ENCODE measurements at regions not wholly inside any gene's neighbourhood (a gene's known extent, or its start where the extent isn't known, plus 50 kb on each side); places are given as distances from the start of the nearest gene placed in this dataset.

DNA sequence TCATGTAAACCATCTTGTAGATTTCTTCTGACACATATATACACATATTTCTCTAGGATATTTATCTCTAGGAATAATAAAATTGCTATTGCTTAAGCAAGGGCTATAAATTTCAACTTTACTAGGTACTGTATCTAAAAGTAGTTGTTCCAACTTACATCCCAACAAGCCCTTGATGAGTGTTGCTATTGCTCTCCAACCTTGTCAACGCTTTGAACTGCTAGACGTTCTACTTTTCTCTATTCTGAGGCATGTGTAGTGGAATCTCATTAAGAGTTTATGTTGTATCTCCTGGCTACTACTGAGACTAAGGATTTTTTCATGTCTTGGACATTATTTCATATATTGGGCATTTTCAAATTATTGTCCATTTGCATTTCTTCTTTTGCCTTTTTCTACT is 321.5 kb upstream of the SOX5 start:
- no peaks in the 10 kb centered on the region for H3K36me3 ChIP-seq (ENCODE audit: insufficient read depth, low read length)

DNA sequence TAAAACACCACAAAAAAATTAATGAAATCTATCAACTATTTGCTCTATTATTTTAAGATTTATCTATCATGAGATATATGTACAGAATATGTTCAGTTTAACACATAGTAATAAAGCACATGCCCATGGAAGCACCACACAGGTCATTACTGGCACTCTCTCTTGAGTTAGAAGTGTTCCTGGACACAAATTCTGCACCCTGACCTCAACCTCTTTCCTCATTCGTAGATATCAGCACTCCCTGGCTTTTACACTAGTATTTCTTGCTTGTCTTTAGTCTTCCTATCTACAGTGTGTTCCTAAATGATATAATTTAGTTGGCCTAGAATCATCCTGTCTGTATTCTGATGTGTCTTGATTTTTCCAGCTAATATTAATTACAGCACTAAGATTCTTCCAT is 321.0 kb upstream of the SOX5 start:
- Histone ChIP-seq H3K9me2 (ENCODE audit: low read depth, low read length) (no peaks in the 10 kb centered on the region), H2AFZ (ENCODE audit: low read length) (no peak overlapping the region), H4K20me1 (ENCODE audit: insufficient read depth, low read length) (no peaks in the 10 kb centered on the region), H3K27me3 (ENCODE audit: insufficient read depth, low read length) (no peaks in the 10 kb centered on the region), H3K4me1 (ENCODE audit: insufficient read depth, low read length, severe bottlenecking) (no peaks in the 10 kb centered on the region), H3K79me2 (ENCODE audit: insufficient read depth, low read length) (no peaks in the 10 kb centered on the region), H3F3A (ENCODE audit: insufficient read depth, low read length) (no peaks in the 10 kb centered on the region), H3K4me3 (ENCODE audit: low read depth, low read length, poor library complexity, severe bottlenecking) (no peak overlapping the region), H3K4me2 (ENCODE audit: low read length) (no peak overlapping the region), H3K36me3 (ENCODE audit: insufficient read depth, low read length) (no peaks in the 10 kb centered on the region), H3K27ac (ENCODE audit: low read depth, low read length, poor library complexity, severe bottlenecking) (no peak overlapping the region), H3K9ac (ENCODE audit: low read length) (no peak overlapping the region), H3K9me3 (ENCODE audit: low read length) (no peaks in the 10 kb centered on the region)
- TF ChIP-seq EZH2 (IDR thresholded peaks at IDR 0.05; ENCODE audit: borderline replicate concordance, low read length) = no peak
- no peak for TF ChIP-seq CTCF (IDR thresholded peaks at IDR 0.05; ENCODE audit: low read length)

More for the DNA sequence above, 321.5 kb upstream of the SOX5 start:
- Histone ChIP-seq H3F3A (ENCODE audit: insufficient read depth, low read length) (no peaks in the 10 kb centered on the region), H3K9me3 (ENCODE audit: low read length) (no peaks in the 10 kb centered on the region), H3K27me3 (ENCODE audit: insufficient read depth, low read length) (no peaks in the 10 kb centered on the region), H3K9me2 (ENCODE audit: low read depth, low read length) (no peaks in the 10 kb centered on the region), H2AFZ (ENCODE audit: low read length) (no peak overlapping the region), H4K20me1 (ENCODE audit: insufficient read depth, low read length) (no peaks in the 10 kb centered on the region), H3K4me3 (ENCODE audit: low read depth, low read length, poor library complexity, severe bottlenecking) (no peak overlapping the region), H3K9ac (ENCODE audit: low read length) (no peak overlapping the region), H3K4me2 (ENCODE audit: low read length) (no peak overlapping the region), H3K27ac (ENCODE audit: low read depth, low read length, poor library complexity, severe bottlenecking) (no peak overlapping the region), H3K4me1 (ENCODE audit: insufficient read depth, low read length, severe bottlenecking) (no peaks in the 10 kb centered on the region), H3K79me2 (ENCODE audit: insufficient read depth, low read length) (no peaks in the 10 kb centered on the region)
- TF ChIP-seq EZH2 (IDR thresholded peaks at IDR 0.05; ENCODE audit: borderline replicate concordance, low read length) (no peak), CTCF (IDR thresholded peaks at IDR 0.05; ENCODE audit: low read length) (no peak)

GRCh38 chr12:24268663-24269186 is 319.3 kb upstream of the SOX5 start:
- Histone ChIP-seq H3F3A (ENCODE audit: insufficient read depth, low read length) (no peaks in the 10 kb centered on the region), H3K36me3 (ENCODE audit: insufficient read depth, low read length) (no peaks in the 10 kb centered on the region), H3K9ac (ENCODE audit: low read length) (no peak overlapping the region), H3K79me2 (ENCODE audit: insufficient read depth, low read length) (no peaks in the 10 kb centered on the region), H2AFZ (ENCODE audit: low read length) (no peak overlapping the region), H3K9me3 (ENCODE audit: low read length) (no peaks in the 10 kb centered on the region), H3K4me2 (ENCODE audit: low read length) (no peak overlapping the region), H3K9me2 (ENCODE audit: low read depth, low read length) (no peaks in the 10 kb centered on the region), H4K20me1 (ENCODE audit: insufficient read depth, low read length) (no peaks in the 10 kb centered on the region), H3K27me3 (ENCODE audit: insufficient read depth, low read length) (no peaks in the 10 kb centered on the region), H3K4me1 (ENCODE audit: insufficient read depth, low read length, severe bottlenecking) (no peaks in the 10 kb centered on the region), H3K4me3 (ENCODE audit: low read depth, low read length, poor library complexity, severe bottlenecking) (no peak overlapping the region), H3K27ac (ENCODE audit: low read depth, low read length, poor library complexity, severe bottlenecking) (no peak overlapping the region)
- TF ChIP-seq EZH2 (IDR thresholded peaks at IDR 0.05; ENCODE audit: borderline replicate concordance, low read length) = no peak
- TF ChIP-seq CTCF (IDR thresholded peaks at IDR 0.05; ENCODE audit: low read length) = no peak
